ENCODE measurements at regions not wholly inside any gene's neighbourhood (a gene's known extent, or its start where the extent isn't known, plus 50 kb on each side); places are given as distances from the start of the nearest gene placed in this dataset.

DNA sequence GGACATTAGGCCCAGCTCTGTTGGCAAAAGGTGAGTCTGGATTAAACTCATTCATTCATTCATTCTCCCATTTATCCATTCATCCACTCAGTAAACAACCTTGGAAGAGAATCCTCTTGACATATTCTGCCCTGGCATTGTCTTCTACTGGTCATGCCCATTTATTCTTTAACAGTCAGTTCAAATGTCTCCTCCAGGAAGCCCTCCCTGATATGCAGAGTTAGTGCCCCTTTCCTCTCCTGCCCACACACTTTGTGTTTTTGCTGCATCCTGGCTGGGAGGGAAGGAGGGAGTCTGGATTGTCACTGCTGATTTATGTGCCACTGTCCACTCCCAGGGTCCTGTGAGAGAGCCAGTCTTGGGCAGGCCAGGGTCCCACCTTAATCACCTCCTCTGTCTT is 600.3 kb downstream of the MATN1 start:
- no peak for TF ChIP-seq RARB (CRISPR knock-in tag; IDR thresholded peaks at IDR 0.05)
- TF ChIP-seq, protein P1, sequence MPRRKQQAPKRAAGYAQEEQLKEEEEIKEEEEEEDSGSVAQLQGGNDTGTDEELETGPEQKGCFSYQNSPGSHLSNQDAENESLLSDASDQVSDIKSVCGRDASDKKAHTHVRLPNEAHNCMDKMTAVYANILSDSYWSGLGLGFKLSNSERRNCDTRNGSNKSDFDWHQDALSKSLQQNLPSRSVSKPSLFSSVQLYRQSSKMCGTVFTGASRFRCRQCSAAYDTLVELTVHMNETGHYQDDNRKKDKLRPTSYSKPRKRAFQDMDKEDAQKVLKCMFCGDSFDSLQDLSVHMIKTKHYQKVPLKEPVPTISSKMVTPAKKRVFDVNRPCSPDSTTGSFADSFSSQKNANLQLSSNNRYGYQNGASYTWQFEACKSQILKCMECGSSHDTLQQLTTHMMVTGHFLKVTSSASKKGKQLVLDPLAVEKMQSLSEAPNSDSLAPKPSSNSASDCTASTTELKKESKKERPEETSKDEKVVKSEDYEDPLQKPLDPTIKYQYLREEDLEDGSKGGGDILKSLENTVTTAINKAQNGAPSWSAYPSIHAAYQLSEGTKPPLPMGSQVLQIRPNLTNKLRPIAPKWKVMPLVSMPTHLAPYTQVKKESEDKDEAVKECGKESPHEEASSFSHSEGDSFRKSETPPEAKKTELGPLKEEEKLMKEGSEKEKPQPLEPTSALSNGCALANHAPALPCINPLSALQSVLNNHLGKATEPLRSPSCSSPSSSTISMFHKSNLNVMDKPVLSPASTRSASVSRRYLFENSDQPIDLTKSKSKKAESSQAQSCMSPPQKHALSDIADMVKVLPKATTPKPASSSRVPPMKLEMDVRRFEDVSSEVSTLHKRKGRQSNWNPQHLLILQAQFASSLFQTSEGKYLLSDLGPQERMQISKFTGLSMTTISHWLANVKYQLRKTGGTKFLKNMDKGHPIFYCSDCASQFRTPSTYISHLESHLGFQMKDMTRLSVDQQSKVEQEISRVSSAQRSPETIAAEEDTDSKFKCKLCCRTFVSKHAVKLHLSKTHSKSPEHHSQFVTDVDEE (CRISPR knock-in tag; IDR thresholded peaks at IDR 0.05): no peak
- TF ChIP-seq SNAI2 (CRISPR knock-in tag; IDR thresholded peaks at IDR 0.05): no peak
- TF ChIP-seq, protein P2, sequence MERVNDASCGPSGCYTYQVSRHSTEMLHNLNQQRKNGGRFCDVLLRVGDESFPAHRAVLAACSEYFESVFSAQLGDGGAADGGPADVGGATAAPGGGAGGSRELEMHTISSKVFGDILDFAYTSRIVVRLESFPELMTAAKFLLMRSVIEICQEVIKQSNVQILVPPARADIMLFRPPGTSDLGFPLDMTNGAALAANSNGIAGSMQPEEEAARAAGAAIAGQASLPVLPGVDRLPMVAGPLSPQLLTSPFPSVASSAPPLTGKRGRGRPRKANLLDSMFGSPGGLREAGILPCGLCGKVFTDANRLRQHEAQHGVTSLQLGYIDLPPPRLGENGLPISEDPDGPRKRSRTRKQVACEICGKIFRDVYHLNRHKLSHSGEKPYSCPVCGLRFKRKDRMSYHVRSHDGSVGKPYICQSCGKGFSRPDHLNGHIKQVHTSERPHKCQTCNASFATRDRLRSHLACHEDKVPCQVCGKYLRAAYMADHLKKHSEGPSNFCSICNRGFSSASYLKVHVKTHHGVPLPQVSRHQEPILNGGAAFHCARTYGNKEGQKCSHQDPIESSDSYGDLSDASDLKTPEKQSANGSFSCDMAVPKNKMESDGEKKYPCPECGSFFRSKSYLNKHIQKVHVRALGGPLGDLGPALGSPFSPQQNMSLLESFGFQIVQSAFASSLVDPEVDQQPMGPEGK (CRISPR knock-in tag; IDR thresholded peaks at IDR 0.05; ENCODE audit: borderline replicate concordance): no peak
- no peak for TF ChIP-seq GLIS3 (CRISPR knock-in tag; IDR thresholded peaks at IDR 0.05)
- TF ChIP-seq CSDC2 (CRISPR knock-in tag; IDR thresholded peaks at IDR 0.05): no peak
- no peak for TF ChIP-seq TCF4 (CRISPR knock-in tag; IDR thresholded peaks at IDR 0.05; ENCODE audit: borderline replicate concordance)
- no peak for TF ChIP-seq ISL1 (CRISPR knock-in tag; IDR thresholded peaks at IDR 0.05)
- TF ChIP-seq, protein P3, sequence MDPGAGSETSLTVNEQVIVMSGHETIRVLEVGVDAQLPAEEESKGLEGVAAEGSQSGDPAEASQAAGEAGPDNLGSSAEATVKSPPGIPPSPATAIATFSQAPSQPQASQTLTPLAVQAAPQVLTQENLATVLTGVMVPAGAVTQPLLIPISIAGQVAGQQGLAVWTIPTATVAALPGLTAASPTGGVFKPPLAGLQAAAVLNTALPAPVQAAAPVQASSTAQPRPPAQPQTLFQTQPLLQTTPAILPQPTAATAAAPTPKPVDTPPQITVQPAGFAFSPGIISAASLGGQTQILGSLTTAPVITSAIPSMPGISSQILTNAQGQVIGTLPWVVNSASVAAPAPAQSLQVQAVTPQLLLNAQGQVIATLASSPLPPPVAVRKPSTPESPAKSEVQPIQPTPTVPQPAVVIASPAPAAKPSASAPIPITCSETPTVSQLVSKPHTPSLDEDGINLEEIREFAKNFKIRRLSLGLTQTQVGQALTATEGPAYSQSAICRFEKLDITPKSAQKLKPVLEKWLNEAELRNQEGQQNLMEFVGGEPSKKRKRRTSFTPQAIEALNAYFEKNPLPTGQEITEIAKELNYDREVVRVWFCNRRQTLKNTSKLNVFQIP (CRISPR knock-in tag; IDR thresholded peaks at IDR 0.05; ENCODE audit: borderline replicate concordance, low read depth): no peak
- TF ChIP-seq, protein P4, sequence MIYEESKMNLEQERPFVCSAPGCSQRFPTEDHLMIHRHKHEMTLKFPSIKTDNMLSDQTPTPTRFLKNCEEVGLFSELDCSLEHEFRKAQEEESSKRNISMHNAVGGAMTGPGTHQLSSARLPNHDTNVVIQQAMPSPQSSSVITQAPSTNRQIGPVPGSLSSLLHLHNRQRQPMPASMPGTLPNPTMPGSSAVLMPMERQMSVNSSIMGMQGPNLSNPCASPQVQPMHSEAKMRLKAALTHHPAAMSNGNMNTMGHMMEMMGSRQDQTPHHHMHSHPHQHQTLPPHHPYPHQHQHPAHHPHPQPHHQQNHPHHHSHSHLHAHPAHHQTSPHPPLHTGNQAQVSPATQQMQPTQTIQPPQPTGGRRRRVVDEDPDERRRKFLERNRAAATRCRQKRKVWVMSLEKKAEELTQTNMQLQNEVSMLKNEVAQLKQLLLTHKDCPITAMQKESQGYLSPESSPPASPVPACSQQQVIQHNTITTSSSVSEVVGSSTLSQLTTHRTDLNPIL (CRISPR knock-in tag; IDR thresholded peaks at IDR 0.05; ENCODE audit: low read depth): no peak
- TF ChIP-seq ZFP3 (CRISPR knock-in tag; IDR thresholded peaks at IDR 0.05): no peak
- no peak for TF ChIP-seq ZNF565 (CRISPR knock-in tag; conservative IDR thresholded peaks at IDR 0.05; ENCODE audit: low read depth)
- no peak for TF ChIP-seq ZNF70 (CRISPR knock-in tag; IDR thresholded peaks at IDR 0.05)
- no peak for TF ChIP-seq BACH2 (CRISPR knock-in tag; IDR thresholded peaks at IDR 0.05; ENCODE audit: borderline replicate concordance)
- TF ChIP-seq ZC3H10 (CRISPR knock-in tag; IDR thresholded peaks at IDR 0.05): no peak
- TF ChIP-seq, protein P5, sequence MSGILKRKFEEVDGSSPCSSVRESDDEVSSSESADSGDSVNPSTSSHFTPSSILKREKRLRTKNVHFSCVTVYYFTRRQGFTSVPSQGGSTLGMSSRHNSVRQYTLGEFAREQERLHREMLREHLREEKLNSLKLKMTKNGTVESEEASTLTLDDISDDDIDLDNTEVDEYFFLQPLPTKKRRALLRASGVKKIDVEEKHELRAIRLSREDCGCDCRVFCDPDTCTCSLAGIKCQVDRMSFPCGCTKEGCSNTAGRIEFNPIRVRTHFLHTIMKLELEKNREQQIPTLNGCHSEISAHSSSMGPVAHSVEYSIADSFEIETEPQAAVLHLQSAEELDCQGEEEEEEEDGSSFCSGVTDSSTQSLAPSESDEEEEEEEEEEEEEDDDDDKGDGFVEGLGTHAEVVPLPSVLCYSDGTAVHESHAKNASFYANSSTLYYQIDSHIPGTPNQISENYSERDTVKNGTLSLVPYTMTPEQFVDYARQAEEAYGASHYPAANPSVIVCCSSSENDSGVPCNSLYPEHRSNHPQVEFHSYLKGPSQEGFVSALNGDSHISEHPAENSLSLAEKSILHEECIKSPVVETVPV (CRISPR knock-in tag; IDR thresholded peaks at IDR 0.05): no peak
- no peak for ATAC-seq

DNA sequence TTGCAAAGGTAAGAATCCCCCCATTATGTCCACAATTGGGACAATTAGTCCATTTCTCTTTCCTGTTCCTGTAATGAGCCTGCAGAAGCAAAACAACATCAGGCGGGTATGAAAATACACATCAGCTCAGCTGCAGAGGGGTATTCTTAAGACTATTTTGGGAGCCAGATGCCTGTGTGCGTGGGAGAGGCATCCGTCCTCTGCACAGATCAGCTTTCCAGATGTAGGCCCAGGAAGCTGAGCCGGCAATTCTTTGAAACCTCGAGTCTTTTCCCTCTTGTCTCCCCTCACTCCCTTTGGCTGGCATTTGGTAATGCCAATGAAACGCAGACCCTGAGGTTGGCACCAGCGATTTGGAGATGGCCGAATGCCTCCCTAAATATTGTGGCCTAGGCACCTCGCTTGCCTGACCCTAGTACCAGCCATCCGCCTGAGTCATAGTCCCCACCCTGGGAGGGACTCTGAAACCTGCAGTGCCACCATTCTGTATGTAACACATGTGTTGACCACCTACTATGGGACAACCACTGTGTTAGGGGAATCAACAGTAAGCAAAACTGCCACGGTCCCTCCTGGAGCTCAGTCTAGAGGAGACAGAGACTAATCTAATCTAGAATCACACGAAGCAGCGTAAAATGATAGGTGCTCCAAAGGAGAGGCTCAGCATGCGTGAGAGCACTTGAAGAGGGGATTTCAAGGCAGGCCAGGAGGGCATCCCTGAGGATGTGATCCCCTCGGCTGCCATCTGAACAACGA is 603.0 kb downstream of the MATN1 start:
- no peak for TF ChIP-seq ZFP30 (CRISPR knock-in tag; IDR thresholded peaks at IDR 0.05)
- TF ChIP-seq ESRRG (CRISPR knock-in tag; IDR thresholded peaks at IDR 0.05): no peak
- no peak for TF ChIP-seq BACH2 (CRISPR knock-in tag; IDR thresholded peaks at IDR 0.05; ENCODE audit: borderline replicate concordance)
- TF ChIP-seq PPARA (CRISPR knock-in tag; IDR thresholded peaks at IDR 0.05; ENCODE audit: borderline replicate concordance): no peak
- no peak for TF ChIP-seq GLIS3 (CRISPR knock-in tag; IDR thresholded peaks at IDR 0.05)
- TF ChIP-seq SNAI2 (CRISPR knock-in tag; IDR thresholded peaks at IDR 0.05): no peak
- no peak for TF ChIP-seq ZNF8 (CRISPR knock-in tag; IDR thresholded peaks at IDR 0.05)
- no peak for TF ChIP-seq RARB (CRISPR knock-in tag; IDR thresholded peaks at IDR 0.05)
- TF ChIP-seq, protein P5 (CRISPR knock-in tag; IDR thresholded peaks at IDR 0.05): no peak
- no peak for TF ChIP-seq TOX (CRISPR knock-in tag; IDR thresholded peaks at IDR 0.05; ENCODE audit: borderline replicate concordance)
- TF ChIP-seq, protein P1 (CRISPR knock-in tag; IDR thresholded peaks at IDR 0.05): no peak
- TF ChIP-seq ZNF565 (CRISPR knock-in tag; conservative IDR thresholded peaks at IDR 0.05; ENCODE audit: low read depth): no peak
- no peak for TF ChIP-seq ZFP3 (CRISPR knock-in tag; IDR thresholded peaks at IDR 0.05)
- no peak for TF ChIP-seq CSDC2 (CRISPR knock-in tag; IDR thresholded peaks at IDR 0.05)
- TF ChIP-seq ZC3H10 (CRISPR knock-in tag; IDR thresholded peaks at IDR 0.05): no peak
- TF ChIP-seq ARNTL (CRISPR knock-in tag; IDR thresholded peaks at IDR 0.05; ENCODE audit: borderline replicate concordance, low read depth): no peak
- TF ChIP-seq, protein P4 (CRISPR knock-in tag; IDR thresholded peaks at IDR 0.05; ENCODE audit: low read depth): no peak
- no peak for ATAC-seq
